ENCODE measurements at regions not wholly inside any gene's neighbourhood (a gene's known extent, or its start where the extent isn't known, plus 50 kb on each side); places are given as distances from the start of the nearest gene placed in this dataset.

DNA sequence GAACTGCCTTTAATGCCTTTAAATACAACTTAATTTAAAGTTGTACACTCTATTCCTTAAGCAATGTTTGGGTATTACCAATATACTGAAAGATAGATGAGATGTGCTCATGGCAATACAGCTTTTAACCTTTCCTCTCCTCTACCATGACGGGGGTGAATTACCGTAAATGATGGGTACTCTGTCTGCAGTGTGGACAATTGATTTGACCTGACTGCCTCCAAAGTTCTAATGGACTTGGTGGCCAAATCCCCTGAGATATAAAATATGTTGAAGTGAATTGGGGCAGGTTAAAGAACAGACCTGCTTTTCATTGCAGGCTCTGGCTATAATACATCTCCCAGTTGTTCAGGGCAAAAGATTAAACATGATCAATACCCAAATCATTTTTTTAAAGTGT, 367.4 kb upstream of the NR5A2 start:
- no peak for DNase-seq (ENCODE audit: extremely low read depth, low read depth)

DNA sequence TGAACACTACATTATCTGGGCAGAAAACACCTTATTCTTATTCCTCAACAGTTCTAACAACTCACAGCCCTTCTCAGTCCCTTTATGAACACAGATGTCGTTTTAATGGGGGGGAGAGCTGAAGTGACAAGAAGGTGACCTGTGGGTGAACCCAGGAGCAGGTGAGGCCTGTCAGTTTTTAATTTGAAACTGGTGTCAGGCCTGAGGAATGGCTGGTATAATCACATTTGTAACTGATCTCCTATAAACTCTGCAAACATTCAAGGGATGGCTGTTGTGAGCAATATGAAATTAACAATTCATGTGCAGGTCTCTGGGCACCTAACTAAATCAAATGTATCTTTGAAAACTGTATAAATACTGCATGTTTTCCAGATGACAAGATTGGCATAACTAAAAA, 362.1 kb upstream of the NR5A2 start:
- DNase-seq (ENCODE audit: extremely low read depth, low read depth) = no peak

DNA sequence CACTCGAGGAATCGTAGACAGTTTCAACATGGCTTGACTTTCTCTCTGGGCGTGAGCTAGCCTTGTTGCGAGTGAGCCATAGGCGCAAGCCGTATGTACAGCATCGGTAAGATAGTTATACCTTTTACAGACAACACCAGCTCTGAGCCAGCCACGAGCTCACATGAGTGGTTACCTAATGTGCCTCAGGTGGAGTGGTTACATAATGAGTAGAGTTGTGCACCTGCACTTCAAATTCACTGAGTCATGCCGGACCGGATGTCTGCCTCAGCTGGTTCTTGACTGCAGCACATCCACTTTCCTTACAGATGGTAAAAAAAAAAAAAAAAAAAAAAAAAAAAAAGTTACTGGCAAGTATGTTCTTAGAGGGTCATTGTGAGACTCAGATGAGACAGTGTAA, 360.4 kb upstream of the NR5A2 start:
- no peak for DNase-seq (ENCODE audit: extremely low read depth, low read depth)

DNA sequence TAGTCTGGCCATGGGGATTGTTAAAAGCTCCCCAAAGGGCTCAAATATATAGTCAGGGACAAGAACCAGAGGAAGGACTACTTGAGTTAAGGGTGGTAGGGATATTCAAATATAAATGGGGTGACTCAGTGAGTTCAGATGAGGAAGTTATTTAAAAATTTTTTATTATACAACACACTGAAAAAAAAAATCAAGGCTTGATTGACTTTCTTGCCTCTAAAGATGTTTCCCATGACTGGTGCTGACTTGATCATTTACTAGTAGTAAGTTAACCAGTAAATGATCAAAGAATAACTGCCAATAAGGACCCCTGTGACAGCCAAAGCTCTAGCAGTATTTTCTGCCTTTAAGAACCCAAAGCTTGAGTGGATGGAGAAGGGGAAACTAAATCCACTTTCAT, 357.6 kb upstream of the NR5A2 start:
- DNase-seq (ENCODE audit: extremely low read depth, low read depth) = no peak

DNA sequence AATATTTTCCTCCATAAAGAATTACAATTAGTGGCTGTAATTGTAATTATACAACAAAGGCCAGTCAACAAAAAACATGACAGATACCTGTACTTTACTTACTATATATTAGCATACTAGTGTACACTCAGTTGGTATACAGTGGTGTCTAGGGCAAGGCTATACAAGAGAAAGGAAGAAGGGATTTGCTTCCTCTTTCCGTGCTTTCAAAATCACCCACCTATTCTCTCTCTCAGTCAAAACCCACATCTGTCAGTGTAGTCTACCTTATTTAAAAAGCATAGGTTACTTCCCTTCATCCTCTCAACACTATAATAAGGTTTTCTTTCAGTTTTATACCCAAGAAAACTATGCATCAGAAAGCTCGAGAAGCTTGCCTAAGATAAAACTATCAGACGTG, 355.8 kb upstream of the NR5A2 start:
- no peak for DNase-seq (ENCODE audit: extremely low read depth, low read depth)

DNA sequence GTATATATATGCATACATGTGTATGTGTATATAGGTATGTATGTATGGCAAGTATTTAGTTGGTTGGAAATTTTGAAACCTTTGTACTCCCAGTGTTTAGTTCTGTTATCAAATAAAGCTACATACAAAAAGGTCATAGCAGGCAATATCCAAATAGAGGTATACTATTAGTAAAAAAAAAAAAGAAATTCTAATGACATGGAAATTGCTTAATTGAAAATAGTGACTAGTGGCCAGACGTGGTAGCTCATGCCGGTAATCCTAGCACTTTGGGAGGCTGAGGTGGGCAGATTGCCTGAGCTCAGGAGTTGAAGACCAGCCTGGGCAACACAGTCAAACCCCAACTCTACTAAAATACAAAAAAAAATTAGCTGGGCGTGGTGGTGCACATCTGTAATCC, 351.6 kb upstream of the NR5A2 start:
- no peak for DNase-seq (ENCODE audit: extremely low read depth, low read depth)

DNA sequence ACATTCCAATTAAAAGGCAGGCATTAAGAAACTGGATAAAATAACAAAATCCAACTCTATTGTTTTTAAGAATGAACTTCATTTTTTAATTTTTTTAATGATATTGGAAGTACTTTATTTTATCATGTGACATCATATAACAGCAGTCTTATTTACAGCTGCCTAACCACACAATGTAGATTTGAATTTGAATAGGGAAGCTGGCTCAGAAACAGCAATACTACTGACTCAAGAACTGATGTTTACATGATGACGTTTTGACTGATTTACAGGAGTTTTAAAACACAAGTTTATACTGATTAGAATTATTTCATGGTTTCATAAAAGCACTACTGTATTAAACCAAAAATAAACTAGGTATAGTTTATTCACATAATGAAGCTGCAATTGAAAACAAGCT, 348.7 kb upstream of the NR5A2 start:
- no peak for DNase-seq (ENCODE audit: extremely low read depth, low read depth)

DNA sequence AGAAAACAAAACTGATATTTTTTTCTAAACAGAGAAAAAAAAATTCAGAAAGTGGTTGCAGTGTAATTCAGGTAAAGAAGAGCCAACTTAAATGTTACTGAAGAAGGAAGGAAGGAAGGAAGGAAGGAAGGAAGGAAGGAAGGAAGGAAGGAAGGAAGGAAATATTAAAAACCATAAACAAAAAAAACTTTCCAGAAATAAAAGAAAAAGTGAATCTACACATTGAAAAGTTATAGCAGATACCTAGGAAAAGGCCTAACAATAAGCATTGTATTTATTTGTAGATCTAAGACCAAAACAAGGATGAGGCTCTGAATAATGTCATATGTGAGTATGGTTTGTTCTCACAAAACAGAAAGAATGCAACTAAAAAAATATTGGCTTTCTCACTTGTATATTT, 345.4 kb upstream of the NR5A2 start:
- DNase-seq (ENCODE audit: extremely low read depth, low read depth) = no peak

DNA sequence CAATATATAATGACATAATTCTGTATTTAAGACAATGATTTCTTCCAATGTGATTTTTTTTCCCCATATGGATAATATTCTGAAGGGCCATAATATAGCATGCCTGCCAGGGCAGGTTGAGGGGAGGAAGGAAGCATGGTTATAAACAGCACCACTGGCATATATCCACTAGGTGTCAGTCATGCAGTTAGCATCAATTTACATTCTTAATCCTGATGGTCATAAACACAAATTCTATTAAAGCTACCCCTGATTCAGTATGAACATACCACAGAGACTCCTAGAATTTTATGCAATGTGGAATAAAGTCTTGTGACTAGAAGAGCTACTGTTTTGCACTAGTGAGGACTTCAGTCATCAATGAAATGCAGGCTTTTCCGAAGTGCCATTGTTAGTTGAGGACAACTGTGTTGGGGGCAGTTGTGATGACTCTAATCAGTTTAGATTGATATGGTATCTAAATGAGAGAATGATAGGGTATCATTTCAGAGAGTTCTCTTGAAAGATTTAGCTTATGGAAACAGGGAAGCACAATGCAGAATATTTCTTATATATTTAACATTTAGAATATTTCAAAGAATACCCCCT, 342.7 kb upstream of the NR5A2 start:
- peak; percentile 67 for DNase-seq (ENCODE audit: extremely low read depth, low read depth)

DNA sequence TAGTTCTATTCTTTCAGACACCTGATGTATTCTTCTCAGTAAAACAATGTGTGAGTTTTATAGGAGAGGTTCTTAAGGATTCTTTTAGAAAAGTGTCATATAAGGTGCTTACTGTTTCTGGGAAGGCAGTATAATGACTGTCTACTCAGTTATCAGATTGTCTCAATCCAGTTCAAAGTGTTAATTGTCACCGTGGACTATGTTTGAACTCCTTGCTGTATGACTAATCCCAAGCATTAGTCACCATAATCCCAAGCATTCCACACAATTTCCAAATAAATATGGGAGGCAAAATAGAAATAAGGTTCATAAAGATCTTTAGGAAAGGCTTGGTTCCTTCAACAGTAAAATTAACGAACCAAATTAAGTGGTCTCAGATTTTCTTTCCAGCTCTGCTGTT, 342.1 kb upstream of the NR5A2 start:
- peak; percentile 22 for DNase-seq (ENCODE audit: extremely low read depth, low read depth)

DNA sequence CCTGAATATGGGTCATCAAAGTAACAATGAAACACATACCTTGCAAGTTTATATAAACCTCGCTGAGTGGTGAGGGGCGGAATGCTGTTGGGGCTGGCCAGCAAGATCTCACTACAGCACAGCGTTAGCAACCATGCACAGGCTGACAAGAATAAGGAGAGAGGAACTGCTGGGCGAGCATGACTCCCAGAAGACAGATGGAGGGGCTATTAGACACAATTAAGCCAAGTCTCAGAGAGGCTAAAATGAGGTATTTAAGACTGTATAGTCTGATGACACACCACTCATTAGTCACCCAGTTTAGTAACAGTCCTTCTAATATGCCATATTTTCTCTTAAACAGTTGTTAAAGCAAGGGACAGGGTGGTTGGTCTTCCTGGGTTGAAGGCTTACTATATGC, 340.2 kb upstream of the NR5A2 start:
- no peak for DNase-seq (ENCODE audit: extremely low read depth, low read depth)

DNA sequence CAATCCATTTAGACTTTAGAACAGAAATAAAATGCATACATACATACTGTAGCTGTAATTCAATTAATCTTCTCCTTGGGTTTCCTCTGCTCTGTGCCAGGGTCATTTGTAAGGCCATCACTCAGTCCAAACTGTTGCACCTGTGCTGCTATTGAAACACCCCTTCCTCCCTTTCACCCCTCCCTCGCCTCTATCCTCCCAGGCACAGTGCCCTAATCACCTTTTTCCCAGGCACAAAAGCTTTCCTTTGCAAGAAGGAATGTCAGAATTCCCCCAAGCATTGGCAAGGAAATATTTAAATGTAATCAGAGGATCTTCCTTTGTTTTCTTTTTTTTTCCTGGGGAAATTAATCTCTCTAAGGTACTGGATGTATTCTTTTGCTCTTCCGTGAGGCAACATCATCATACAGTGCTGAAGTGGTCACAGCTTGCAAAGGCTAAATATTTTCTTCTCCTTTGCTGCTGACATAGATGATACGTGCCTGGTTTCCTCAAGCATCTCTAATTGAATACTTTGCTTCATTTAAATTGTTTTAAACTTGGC, 339.3 kb upstream of the NR5A2 start:
- no peak for DNase-seq (ENCODE audit: extremely low read depth, low read depth)

DNA sequence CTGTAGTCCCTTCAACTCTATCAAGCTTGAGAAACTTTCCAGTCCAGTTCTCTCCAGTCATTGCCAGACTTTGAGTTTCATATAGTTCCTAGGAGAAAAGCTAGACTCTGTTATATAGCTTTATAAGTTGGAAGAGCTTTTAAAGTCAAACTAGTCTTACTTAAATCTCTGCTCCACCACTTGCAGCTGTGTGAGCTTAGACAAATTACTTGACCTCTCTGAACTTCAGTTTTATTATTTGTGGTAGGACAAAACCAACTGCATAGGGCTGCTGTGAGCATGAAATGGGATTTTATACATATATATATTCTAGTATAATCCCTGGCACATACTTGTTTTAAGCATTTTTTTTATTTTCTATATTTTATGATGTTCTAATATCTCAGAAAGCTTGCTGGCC, 338.7 kb upstream of the NR5A2 start:
- no peak for DNase-seq (ENCODE audit: extremely low read depth, low read depth)

DNA sequence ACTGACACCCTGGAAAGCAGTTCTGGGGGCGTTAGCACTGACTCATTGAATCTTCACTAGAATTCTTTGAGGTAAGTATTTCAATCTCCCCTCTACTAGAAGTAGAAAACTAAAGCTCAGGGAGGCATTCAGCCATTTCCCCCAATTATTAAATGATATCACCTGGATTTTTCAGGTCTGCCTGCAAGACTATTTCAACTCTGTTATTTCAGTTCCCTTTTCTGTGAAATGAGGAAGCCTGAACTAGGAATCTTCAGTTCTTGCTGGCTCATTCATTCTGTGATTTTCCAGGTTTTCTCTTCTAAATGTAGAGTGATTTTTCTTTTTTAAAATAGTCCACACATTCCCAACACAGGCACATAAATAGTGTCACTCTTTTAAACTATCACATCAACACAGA, 337.0 kb upstream of the NR5A2 start:
- no peak for DNase-seq (ENCODE audit: extremely low read depth, low read depth)

DNA sequence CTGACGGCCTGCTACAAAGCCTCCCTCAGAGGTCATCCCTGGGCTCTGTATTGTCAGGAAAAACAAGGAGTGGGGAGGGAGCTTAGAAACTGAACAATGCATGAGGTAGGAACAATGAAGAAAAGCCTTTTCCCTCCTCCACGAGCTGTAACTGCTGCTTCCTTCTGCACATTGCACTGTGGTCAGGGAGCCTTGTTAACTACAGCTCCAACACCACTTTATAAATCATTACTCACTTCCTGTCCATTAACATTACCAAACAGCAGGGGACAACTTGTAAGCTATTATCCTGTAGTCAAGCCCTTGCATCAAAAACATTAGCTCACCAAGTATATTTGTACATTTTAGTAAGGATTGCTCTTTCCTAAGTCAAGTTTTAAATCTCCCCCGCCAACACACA, 336.0 kb upstream of the NR5A2 start:
- DNase-seq (ENCODE audit: extremely low read depth, low read depth) = no peak

DNA sequence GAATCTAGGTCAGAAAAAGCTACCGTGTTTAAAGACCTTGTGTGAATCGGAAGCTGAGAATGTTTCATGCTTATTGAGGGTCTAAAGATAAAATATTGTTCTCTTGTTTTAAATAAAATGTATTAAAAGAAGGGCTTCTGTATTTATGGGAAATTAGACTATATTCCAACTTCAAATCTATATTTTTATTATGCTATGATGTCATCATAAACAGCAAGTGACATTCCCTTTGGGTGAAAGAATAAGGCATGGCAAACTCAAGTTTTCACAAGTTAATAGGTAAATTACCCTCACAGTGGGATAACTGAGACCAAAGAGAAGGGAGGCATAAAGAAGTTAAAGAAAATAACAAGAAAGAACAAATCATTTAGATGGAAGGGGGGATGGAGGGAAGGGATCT, 333.8 kb upstream of the NR5A2 start:
- DNase-seq (ENCODE audit: extremely low read depth, low read depth) = no peak

DNA sequence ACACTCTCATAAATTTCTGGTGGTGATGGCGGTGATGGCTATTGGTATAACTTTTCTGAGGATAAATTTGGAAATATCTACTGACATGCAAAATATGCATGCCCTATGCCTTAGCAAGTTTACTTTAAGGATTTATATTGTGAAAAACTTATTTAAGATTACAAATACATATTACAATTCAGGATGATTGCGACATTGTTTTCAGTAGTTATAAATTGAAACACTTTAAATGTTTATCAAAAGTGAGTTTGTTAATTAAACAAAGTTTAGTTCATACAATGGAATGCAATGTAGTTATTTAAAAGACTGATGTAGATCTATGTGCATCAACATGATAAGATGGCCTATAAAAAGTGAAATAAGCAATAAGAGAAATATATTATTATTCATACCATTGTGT, 331.3 kb upstream of the NR5A2 start:
- no peak for DNase-seq (ENCODE audit: extremely low read depth, low read depth)

DNA sequence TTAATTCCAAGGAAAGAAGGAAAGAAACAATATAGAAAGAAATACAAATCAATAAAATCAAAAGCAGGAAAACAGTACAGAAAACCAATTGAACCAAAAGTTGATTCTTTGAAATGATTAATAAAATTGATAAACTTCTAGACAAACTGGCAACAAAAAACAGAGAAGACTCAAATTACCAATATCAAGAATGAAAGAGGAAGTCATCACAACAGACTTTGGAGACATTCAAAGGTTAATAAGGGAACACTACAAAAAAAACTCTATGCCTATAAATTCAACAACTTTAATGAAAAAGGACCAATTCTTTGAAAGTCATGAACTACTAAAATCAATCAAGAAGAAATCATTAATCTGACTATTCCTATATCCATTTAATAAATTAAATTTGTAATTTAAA, 329.3 kb upstream of the NR5A2 start:
- no peak for DNase-seq (ENCODE audit: extremely low read depth, low read depth)

DNA sequence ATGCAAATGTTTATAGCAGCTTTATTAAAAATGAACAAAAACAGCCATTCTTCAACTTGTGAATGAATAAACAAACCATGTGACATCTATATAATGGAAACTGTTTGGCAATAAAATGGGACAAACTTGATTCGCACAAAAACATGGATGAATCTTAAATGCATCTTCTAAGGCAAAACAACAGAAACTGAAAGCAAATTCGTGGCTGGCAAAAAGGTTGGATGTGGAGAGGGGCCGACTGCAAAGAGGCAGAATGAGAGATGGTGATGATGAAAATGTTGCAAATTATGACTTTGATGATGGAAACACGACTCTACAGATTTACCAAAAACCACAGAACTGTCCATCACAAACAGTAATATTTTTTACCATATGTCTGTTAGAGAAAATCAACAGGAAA, 327.0 kb upstream of the NR5A2 start:
- no peak for DNase-seq (ENCODE audit: extremely low read depth, low read depth)

DNA sequence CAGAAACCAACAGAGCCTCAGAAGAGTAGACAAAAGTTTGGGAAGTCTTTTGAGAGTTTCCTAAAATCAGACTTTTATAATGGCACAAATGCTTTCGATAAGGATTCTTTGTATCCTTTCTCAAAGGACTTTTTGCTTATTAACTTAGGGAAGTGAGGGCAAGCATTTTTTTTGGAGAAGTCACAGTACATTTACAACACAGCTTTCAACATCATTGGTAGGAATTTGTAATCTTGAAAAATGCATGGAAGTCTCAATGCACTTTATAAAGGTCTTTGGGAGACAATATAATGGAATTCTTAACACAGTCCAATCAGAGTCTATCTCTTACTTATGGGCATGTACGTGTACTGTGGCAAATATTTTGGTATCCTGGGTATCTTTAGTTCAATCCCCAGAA, 325.8 kb upstream of the NR5A2 start:
- DNase-seq (ENCODE audit: extremely low read depth, low read depth) = no peak

DNA sequence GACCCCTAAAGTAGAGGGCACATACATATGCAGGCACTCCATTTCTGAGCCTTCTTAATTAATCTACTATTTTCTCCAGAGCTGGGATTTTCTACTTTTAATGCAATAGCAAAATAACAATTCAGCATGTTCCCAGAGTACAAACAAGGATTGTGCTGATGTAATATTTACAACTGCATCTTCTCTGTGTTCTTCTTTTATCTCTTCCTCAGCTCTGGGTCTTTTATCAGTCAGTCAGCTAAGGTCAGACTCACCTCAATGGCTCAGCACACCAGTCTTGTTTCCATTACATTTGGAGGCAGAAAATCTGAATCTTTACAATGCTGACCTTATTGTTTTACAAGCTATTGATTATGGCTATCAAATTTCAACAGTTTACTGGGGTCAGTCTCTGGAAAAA, 323.3 kb upstream of the NR5A2 start:
- no peak for DNase-seq (ENCODE audit: extremely low read depth, low read depth)

DNA sequence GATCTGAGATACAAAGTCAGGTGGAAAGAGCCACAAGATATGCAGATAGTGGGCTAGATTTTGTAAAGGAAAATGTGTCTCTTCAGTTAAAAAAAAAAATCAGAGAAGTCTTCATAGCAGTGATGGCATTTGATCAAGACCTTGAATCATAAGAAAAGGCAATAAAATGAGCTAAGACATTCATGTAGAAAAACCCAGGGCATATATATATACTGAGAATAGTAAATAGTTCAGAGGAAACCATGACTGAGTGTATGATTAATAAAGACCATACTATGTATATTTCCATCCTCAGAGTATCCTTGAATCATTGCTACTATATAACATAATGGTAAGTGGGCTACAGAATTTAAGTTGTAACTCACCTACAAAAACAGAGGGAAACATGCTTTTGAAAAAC, 321.7 kb upstream of the NR5A2 start:
- no peak for DNase-seq (ENCODE audit: extremely low read depth, low read depth)

DNA sequence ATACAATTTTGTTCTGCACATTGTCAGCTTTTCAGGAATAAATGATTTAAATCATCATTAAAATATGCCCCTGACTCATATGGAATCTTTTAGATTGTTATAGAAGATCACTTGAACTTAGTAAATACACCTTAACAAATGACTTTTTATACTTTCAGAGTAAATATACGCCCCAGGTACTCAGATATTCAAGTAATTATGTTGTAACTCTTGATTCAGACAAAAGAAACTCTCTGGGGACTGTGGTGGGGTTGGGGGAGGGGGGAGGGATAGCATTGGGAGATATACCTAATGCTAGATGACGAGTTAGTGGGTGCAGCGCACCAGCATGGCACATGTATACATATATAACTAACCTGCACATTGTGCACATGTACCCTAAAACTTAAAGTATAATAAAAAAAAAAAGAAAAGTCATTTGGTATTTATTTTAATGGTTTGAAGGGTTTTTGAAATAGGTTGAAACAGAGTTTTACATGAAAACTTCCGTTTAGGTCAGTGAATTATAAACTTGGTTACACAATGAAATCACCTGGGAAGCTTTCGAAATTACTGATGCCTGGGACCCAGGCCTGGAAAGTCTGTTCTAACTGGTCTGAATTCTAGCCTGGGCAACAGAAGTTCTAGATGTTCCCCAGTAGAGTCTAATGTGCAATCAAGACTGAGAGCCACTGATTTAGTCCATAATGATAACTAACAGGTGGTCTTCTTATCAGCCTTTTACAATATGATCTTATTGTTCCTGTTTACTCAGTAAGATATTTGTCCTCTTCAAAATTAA, 320.5 kb upstream of the NR5A2 start:
- no peak for DNase-seq (ENCODE audit: extremely low read depth, low read depth)
